Sciatic nerve (tissue), 2 donors: ENCODE measurements at regions not wholly inside any gene's neighbourhood (a gene's known extent, or its start where the extent isn't known, plus 50 kb on each side); places are given as distances from the start of the nearest gene placed in this dataset.

Experiments used
- ATAC-seq: fragments of 200-7000 bp; cut with Tn5 transposase; one replicate; pipeline ENCODE4 v1.9.1; 2020; ENCODE audit warnings: mild to moderate bottlenecking, moderate library complexity
- DNase-seq: peaks from one replicate; pipeline ENCODE4 v3.0.0-alpha.2; 2020; ENCODE audit warnings: low spot score
- intact Hi-C: fragments of 100-400 bp; cut with DNase I; formaldehyde crosslinking; loops from one replicate; pipeline ENCODE4 v1.14.2; 2022
- donor health status: DM: no; HTN: no; CAD: no.
- donor health status: DM: no; HTN: no; CAD: no.

DNA sequence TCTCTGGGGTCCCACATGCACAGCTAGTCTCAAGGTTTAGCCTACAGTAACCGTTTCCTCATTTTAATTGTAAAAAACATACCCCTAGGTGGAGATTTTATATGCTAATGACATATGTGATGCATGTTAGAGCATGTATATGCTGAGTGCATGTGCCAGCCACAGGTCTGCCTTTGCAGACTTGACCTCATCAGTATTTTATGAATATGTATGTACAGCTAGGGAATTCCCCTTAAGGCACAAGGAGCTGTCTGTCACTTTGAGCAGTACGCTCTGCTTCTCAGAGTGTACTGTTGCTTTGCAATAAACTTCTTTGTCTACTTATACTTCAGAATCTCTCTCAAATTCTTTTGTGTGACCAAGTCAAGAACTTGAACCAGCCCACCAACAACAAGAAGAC lies 131.2 kb upstream of the ERBB4 start:
- intact Hi-C loops, result no loop called here
- DNase-seq (no peak), ATAC-seq (no peak)

GRCh38 chr2:212667751-212668316 lies 129.2 kb upstream of the ERBB4 start:
- ATAC-seq (peak; percentile 49), DNase-seq (no peak)
- intact Hi-C loops, result no loop called here

- no peak for DNase-seq
- intact Hi-C loops, result no loop called here
- ATAC-seq, result no peak
Observed at GRCh38 chr2:212665948-212666347, 127.3 kb upstream of the ERBB4 start.

- DNase-seq, result no peak
- no peak for ATAC-seq
- intact Hi-C loops, result no loop called here
Observed at GRCh38 chr2:212659441-212659840, 120.8 kb upstream of the ERBB4 start.

GRCh38 chr2:212649646-212650045 lies 111.0 kb upstream of the ERBB4 start:
- DNase-seq, result no peak
- no peak for ATAC-seq

GRCh38 chr2:212646698-212647366 lies 108.2 kb upstream of the ERBB4 start:
- no peak for DNase-seq
- intact Hi-C loops, result no loop called here
- ATAC-seq, result no peak

More at GRCh38 chr2:212649646-212650045, 111.0 kb upstream of the ERBB4 start:
- intact Hi-C loops, result no loop called here

- DNase-seq (no peak), ATAC-seq (no peak)
- intact Hi-C loops, result no loop called here
Observed at GRCh38 chr2:212644195-212644837, 105.7 kb upstream of the ERBB4 start.

DNA sequence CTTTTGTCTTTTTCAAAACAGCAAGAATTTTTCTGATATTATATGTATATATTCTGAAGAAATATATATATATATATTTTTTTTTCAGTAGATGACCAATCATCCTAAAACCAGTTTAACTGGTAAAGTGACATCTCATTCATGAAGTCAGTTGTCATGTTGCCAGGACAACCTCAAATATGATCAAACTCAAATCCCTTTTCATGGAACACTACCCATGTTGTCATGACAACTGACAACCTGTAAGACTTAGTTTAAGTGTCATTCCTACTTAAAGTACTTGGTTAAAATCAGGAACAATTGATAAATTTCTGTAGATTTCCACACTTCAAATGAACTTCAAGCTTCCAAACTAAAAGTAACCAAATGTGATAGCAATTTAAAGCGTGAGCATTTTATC lies 101.8 kb upstream of the ERBB4 start:
- no peak for ATAC-seq
- DNase-seq, result no peak
- intact Hi-C loops, result no loop called here

DNA sequence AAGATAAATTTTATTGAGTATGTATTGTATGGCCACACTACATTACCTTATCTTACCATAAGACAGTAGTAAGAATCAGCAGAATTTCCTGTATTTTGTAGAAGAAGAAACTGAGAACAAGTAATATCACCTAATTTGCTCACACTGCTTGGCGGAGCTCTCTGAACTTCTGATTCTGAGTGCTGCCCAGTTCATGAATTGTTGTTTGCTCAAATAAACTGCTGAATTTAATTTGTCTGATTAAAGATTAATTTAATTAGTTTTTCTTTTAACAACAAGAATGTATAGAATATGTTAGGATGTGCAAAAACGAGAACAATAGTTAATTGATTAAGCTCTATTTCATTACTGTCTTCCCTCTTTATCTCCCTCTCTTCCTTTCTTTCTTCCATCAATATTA lies 100.1 kb upstream of the ERBB4 start:
- DNase-seq, result no peak
- intact Hi-C loops, result no loop called here
- ATAC-seq, result no peak

DNA sequence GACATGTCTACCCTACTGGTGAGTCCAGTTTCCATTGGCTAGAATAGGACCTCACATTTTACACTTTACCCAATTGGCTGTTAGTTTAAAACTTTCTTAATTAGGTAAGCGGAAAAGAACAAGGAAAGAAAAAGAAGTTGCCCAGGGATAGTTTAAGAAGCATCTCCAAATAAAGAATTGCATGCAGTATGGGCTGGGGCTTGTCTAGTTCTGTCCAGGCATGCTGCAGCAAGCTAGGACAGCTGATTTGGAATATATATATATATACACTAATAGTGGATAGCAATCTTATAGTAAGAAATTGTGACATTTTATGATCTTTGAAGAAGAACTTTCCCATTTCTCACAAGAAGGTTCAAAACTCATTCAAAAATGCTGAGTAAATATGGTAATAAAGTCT lies 90.0 kb upstream of the ERBB4 start:
- ATAC-seq (no peak), DNase-seq (no peak)
- intact Hi-C loops, result no loop called here

- intact Hi-C loops, result no loop called here
- ATAC-seq (no peak), DNase-seq (no peak)
Observed at GRCh38 chr2:212626371-212626918, 87.8 kb upstream of the ERBB4 start.

DNA sequence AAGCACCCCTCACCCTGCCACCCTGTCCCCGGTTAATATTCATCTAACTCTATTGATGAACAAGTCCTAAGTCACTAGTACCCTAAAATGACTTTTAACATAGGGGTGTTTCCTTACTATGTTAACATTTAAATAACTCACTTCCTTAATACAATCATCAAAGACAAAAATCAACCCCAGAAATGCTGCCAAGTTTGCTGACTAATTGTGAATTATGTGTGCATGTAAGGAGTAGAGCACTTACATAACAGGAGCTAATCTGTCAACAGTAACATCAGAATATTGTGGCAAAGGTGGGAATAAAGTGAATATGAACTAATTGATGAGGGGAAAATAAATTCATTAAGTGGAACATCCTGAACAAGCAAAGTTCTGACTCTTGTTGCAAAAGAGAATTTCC lies 81.4 kb upstream of the ERBB4 start:
- DNase-seq (no peak), ATAC-seq (no peak)
- intact Hi-C loops, result no loop called here

DNA sequence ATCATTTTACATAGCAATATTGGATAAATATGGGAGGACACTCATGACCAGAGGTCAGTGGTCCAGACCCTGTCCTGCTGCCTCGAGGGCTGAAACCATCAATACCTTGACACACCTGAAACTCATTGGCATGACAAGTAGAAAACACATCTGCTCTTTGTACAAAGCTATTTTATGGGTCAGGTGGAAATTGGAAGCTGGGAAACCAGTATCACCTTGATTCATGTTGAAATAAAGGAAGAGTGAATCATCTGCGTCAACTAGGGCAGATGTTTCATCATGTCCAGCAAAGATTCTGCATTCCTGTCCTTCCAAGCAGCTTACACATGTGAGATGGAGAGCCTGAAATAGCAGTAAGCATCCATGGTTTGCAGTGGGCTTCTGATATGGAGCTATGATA lies 80.0 kb upstream of the ERBB4 start:
- intact Hi-C loops, result no loop called here
- DNase-seq (no peak), ATAC-seq (no peak)

DNA sequence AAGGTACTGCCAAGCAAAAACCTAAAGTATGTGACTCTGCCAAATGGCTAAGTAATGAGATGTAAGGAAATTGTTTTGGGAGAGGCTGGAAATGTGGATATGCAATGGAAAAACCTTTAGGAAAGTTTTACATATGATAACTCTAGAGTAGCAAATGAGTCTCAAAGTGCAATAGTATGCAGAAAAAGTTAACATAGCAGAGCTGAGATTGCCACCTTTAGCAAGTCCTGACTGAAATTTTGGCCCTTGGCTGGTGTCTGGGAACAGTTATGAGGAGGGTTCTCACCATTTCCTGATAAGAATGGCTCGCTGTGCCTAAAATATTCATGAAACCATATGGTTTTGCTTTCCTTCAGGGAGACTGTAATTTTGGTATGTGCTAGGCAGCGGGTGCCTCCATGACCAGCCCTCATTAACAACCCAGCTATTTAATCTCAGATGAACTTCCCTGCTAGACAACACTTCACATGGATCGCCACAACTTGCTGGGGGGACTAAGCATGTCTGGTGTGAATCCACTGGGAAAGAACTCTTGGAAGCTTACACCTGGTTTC lies 72.3 kb upstream of the ERBB4 start:
- no peak for ATAC-seq
- DNase-seq, result no peak
- intact Hi-C loops, result no loop called here

GRCh38 chr2:212609479-212609878 lies 70.9 kb upstream of the ERBB4 start:
- ATAC-seq (no peak), DNase-seq (no peak)
- intact Hi-C loops, result no loop called here

- ATAC-seq, result no peak
- DNase-seq, result no peak
- intact Hi-C loops, result no loop called here
Observed at GRCh38 chr2:212607080-212607479, 68.5 kb upstream of the ERBB4 start.

- intact Hi-C loops, result no loop called here
- no peak for ATAC-seq
- no peak for DNase-seq
Observed at GRCh38 chr2:212606232-212606631, 67.6 kb upstream of the ERBB4 start.

DNA sequence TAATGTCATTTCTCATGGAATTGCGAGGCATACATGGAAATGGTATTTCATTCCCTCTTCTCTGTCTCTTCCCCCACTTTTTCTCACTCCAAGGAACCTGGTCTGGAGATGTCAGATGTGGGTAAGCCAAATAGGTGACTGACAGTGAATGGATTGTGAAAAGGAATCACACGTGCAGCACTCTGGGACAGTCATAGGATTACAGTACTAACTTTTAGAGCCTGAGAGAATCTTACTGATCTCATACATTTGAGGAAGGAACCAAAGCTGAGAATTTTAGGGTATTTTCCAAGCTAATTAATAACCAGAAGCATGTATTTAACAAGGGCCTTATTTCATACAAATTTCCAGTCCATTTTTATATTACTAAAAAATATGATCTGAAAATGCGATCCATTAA lies 58.1 kb upstream of the ERBB4 start:
- intact Hi-C loops, result no loop called here

DNA sequence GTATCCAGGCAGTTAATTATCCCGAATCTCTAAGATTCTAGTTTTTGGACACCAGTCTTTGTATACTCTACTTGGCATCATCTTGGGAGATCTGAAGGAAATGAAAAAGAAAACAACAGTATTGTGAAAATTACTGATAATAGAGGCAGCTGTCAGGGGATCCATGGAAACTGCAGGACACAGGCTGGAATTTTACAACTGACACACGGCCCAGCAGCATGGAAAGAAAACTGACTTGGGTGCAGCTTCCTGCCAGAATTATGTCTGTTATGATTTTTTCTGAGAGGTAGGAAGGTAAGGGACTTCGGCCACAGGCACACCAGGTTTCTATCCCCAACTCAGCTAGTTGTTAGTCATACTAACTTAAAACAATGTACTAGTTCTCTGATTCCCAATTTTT lies 57.7 kb upstream of the ERBB4 start:
- no peak for ATAC-seq
- no peak for DNase-seq
- intact Hi-C loops, result no loop called here

More for the DNA sequence above, 58.1 kb upstream of the ERBB4 start:
- no peak for DNase-seq
- ATAC-seq, result no peak

- no peak for DNase-seq
- no peak for ATAC-seq
- intact Hi-C loops, result no loop called here
Observed at GRCh38 chr2:212595036-212595654, 56.5 kb upstream of the ERBB4 start.
